ENCODE measurements at regions not wholly inside any gene's neighbourhood (a gene's known extent, or its start where the extent isn't known, plus 50 kb on each side); places are given as distances from the start of the nearest gene placed in this dataset.

DNA sequence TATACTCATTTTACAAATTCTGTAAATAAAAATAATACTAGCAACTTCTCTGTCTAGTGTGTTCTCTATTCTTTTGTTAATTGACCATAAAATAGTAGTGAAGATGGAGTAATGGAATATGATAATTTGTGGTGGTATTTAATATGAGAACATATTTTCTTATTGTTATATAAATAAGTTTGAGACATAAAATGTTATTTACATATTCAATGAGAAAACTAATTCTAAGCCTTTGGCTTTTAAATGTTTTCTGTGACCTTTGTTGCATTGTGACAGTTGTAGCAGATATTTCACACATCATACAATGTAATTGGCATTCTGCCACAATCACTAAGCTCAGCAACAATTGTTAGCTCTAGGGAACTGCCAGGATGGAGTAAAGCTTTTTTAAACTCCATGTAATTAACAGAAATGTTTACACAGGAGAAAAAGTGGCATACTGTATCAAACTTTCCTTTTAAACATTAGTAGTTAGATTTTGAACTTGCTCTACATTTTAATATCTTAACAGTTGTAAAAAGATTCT lies 562.1 kb upstream of the PCDH9 start:
- DNase-seq (ENCODE audit: low read depth) = no peak

DNA sequence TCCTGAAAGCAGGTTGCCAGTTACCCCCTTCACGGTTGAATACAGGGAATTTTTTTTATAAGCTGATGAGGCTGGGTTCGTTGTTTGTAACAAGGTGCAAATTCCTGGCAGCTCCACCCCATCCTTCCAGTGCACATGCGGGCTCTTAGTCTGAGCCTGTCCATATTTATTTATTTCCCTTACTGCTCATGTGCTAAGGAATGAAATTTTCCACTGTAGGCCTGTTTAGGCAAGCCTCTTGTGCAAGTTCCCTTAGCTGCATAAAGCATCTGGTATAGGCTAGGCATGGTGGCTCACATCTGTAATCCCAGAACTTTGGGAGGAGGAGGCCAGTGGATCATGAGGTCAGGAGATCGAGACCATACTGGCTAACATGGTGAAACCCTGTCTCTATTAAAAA lies 560.9 kb upstream of the PCDH9 start:
- DNase-seq (ENCODE audit: low read depth) = no peak

- no peak for DNase-seq (ENCODE audit: low read depth)
These were observed 546.0 kb upstream of the PCDH9 start for GRCh38 chr13:67776151-67776550.

DNA sequence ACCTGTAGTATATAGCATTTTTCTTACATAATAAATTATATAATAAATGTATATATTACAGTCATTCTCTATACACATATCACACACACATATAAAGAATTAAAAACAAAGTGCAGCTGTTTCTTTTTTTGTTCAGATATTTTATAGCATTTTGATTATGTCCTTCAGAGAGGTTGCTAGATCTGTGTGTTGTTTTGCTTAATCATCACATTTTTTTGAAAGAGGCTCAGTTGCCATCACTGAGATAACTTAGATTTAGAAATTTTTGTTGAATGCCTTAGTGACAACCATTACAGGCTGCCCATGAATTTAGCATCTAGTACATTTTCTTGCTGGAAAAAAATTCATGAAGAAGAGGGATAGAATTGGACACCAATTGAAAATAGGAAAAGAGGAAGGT lies 545.2 kb upstream of the PCDH9 start:
- DNase-seq (ENCODE audit: low read depth) = no peak

DNA sequence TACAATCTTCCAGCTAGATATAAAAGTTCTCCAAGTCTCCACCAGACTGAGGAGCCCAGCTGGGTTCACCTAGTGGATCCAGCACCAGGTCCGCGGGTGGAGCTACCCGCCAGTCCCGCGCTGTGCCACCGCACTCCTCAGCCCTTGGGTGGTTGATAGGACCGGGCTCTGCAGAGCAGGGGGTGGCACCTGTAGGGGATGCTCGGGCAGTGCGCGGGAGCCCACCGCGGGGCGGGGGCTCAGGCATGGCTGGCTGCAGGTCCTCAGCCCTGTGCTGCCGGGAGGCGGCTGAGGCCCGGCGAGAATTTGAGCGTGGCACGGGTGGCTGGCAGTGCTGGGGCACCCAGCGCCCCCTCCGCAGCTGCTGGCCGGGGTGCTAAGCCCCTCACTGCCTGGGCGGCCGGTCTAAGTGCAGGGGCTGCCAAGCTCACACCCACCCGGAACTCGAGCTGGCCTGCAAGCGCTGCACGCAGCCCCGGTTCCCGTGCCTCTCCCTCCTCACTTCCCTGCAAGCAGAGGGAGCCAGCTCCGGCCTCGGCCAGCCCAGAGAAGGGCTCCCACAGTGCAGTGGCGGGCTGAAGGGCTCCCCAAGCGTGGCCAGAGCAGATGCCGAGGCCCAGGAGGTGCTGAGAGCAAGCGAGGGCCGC lies 542.8 kb upstream of the PCDH9 start:
- no peak for DNase-seq (ENCODE audit: low read depth)

GRCh38 chr13:67771106-67771505 lies 541.0 kb upstream of the PCDH9 start:
- DNase-seq (ENCODE audit: low read depth) = no peak

DNA sequence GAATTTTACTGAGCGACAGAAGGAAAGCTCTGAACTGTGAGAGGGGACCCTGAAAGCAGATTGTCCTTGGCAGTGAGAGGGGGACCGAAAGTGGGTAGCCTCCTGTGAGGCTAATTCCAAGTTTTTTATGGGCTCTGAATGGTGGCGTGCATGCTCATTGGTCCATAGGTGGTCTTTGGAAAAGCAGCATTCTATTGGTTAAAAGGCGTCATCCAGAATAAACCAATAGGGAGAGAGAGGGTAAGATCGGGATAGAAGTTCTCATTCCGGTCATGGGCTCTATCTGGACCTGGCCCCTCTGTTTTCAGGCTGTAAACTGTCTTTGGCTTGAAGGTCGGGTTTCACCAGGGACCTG lies 539.8 kb upstream of the PCDH9 start:
- no peak for DNase-seq (ENCODE audit: low read depth)

- DNase-seq (ENCODE audit: low read depth) = no peak
These were observed 539.2 kb upstream of the PCDH9 start for GRCh38 chr13:67769063-67769986.

GRCh38 chr13:67763984-67764383 lies 533.8 kb upstream of the PCDH9 start:
- DNase-seq (ENCODE audit: low read depth) = no peak

DNA sequence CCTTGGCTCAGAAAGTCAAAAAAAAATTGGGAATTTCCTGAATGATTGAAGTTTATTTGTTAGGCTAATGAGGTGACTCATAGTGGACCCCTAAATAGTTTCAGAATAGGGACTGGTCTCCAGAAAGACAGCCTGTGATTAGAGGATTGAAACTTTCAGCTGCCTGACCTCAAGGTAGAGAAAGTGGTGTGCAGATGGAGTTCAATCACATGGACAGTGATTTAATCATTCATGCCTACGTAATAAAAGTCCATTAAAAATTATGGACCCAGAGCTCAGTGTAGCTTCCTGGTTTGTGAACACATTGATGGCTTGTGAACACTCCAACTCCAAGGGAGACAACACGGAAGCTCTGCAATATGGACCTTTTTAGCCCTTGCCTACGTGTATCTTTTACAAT lies 533.2 kb upstream of the PCDH9 start:
- DNase-seq (ENCODE audit: low read depth) = no peak

DNA sequence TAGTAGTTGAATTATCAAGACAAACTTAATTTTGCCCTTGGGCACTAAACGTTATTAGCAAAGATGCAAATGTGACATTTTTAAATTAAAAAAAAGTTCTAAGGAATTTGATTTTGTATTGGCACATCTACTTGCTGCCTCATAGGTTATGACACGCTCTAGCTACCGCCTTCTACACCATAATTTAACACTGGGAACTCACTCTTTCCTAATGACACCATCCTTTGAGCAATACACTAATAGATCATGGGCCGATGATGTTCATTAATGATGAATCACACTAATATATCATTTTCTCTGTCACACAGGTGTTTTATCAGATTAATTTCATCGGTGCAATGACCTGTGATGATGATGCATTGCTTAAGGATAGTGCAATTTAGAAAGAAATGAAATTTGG lies 528.8 kb upstream of the PCDH9 start:
- no peak for DNase-seq (ENCODE audit: low read depth)

DNA sequence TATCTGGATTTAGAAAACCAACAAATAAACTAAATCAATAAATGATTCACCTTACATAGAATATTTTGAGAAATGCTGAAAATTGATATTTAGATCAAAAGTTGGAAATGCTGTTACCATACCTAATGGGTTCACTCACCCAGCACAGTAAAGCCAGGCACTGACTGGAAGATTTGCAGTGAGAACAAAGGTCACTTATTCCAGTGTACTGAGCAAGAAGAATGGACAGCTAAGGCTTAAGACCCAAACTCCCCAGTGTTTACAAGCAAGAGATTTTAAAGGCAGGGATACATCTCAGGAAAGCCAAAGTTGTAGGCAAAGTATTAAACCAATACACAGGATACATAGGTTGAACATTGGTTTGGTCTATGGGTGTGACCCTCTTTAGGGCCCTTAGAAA lies 523.9 kb upstream of the PCDH9 start:
- no peak for DNase-seq (ENCODE audit: low read depth)

DNA sequence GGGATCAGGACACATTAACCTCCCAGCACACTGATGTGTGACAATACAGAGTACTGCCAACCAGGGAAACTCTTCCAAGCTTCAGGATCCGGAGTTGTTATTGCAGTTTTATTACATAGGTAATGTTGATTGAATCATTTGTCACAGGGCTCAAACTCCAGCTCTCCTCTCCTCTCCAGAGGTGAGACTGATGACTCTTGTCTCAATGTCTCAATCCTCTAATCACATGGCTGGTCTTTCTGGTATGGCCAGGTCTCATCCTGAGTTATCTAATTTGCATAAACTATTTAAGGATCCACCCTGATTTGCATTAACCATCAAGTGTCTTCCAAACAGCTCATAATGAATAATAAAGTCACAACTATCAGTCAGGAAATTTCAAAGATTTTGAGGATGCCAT lies 522.6 kb upstream of the PCDH9 start:
- no peak for DNase-seq (ENCODE audit: low read depth)

- no peak for DNase-seq (ENCODE audit: low read depth)
These were observed 512.3 kb upstream of the PCDH9 start for GRCh38 chr13:67742478-67742877.

- no peak for DNase-seq (ENCODE audit: low read depth)
These were observed 510.9 kb upstream of the PCDH9 start for GRCh38 chr13:67740871-67741535.

DNA sequence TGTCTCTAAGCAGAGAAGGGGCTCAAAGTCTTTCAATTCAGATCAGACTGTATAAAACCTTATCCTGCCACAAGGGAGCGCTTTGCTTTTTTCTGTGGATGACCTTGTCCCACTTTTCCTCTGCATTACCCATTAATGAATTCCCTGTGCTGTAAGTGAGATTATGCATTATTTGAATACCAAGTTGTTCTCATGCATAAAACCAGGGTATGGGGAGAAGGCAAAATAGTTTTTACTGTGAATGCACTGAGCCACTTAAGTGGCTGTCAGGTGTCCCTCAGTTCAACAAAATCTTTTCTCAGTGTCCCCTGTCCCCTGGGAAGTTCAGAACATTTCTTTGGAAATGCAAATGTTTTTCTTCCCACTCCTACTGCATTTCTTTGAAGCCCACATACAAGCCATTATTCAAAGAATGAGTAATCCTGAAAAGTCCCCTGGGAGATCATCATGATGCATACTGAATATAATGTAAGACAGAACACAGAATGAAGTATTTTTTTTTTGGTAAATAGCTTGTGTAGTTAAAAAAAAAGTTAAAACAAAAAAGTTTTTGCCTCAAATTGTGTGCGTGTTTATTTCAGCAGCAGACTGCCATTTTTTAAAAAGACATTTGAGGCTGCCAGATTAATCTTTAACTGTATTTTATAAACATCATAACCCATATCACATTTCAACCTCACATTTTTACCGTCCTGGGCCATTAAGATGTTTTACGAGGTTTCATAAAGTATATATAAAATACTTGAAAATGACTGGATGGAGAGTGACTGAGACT lies 506.7 kb upstream of the PCDH9 start:
- DNase-seq (ENCODE audit: low read depth) = peak; percentile 7

DNA sequence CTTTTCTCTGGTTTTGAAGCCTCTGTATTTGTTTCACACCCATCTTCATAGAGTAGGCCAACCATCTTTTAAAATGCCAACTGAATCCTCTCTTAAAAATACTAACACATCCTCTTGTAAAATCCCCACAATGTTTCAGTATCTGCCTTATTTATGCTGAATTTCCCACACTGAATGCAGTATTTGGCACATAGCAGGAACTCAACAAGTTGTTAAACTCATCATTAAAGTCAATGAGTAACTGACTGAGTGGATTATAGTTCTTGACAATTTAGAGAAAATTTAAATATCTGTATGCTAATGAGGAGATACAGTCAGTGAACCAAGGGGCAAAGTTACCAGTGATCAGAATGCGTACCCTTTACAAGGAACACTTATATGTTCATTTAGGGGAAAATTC lies 505.5 kb upstream of the PCDH9 start:
- no peak for DNase-seq (ENCODE audit: low read depth)

- DNase-seq (ENCODE audit: low read depth) = no peak
These were observed 496.8 kb upstream of the PCDH9 start for GRCh38 chr13:67726979-67727378.

DNA sequence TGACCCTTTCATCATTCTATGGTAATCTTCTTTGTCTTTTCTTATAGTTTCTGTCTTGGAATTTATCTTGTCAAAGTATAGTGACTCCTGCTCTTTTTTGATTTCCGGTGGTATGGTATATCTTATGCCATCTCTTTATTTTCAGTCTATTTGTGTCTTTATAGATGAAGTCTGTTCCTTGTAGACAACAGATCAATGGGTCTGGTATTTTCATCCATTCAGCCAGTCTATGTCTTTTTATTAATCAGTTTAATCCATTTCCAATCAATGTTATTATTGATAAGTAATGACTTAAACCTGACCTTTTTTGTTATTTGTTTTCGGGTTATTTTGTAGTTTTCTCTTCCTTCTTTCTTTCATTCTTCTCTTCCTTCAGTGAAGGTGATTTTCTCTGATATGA lies 495.9 kb upstream of the PCDH9 start:
- DNase-seq (ENCODE audit: low read depth) = no peak

DNA sequence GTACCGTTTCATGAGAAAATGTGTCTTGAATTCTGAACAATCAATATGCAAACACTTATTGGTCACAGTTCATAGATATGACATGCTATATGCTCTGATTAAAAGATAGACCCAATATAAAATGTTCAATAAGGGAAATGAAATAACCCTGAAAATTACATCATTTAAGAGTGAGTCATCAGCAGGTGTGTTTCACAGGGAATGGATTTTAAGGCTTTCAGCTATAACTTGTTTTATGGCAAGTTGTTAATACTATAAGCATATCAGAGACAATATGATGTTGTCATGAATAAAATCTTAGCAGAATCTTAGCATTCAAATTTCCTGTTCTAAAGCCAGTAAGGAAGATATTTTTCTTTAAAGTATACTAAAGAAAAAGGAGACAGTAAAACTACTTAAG lies 483.4 kb upstream of the PCDH9 start:
- DNase-seq (ENCODE audit: low read depth) = no peak

GRCh38 chr13:67696775-67697174 lies 466.6 kb upstream of the PCDH9 start:
- DNase-seq (ENCODE audit: low read depth) = no peak

GRCh38 chr13:67664502-67664901 lies 434.4 kb upstream of the PCDH9 start:
- no peak for DNase-seq (ENCODE audit: low read depth)
